Activated gamma-delta T cell (primary cell): ENCODE measurements at regions not wholly inside any gene's neighbourhood (a gene's known extent, or its start where the extent isn't known, plus 50 kb on each side); places are given as distances from the start of the nearest gene placed in this dataset.

ENCODE experiments used
- DNase-seq: peaks from one replicate; lab custom pipeline; 2025; lab: John Stamatoyannopoulos, UW

DNA sequence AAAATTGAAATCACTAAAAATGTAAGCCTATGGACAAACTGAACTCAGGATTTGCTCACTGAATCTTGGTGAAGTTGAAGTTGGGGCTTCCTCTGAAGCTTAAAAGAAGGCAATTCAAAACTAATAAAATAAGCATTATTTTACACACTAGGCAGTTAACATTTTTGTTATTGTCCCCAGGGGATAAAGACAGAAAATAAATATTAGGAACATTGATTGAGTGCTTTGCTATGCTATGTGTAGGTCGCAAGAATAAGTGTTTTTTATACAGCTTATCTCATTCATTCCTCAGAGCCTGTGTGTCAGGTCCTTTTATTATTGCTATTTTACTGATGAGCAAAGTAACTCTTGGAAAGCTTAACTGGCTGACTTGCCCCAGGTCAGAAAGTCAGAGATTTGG is 82.2 kb downstream of the ZNF608 start:
- DNase-seq = no peak

DNA sequence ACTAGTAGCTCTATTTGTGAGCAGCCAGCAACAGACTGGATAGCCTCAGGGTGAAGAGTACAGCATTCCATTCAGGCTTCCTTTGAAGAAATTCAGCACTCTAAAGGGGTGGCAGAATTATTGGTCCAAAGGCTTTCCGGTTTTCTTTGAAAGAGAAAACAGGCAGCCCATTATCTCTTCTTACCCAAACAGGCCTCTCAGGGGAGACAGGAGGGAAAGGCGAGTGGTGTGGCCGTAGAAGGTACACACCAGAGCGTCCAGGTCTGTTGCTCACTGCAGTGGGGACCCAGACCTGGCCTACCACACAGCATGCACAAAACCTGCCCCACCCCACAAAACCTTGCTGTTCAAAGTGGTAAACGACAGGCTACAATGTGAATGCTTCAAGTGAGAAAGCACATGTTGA is 83.3 kb downstream of the ZNF608 start:
- DNase-seq = no peak

DNA sequence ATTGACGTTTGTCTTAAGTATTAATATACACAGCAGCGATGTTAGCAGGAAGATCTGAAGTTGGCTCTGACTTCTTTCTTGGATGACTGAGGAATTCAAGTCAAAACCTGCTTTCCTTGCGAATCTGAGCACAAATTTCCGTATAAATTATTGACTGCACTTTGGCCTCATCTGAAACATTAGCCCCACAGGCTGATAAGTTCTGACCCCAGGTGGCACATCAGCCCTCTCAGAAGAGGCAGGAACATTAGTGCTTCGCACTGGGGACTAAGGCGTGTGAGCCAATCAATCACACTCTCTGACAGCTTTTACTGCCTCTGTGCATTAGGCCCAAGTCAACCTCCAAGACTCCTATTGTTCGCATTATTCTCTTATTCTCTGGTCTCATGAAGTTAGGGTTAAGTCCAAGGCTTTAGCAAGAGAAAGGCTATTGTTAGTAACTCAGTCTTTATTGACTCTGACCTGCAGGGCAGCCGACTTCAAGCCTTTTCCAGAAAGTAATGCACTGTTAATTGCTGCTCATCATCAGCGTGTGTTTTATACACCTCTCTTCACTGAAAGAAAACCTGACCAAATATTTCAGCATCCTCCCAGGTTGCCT is 84.2 kb downstream of the ZNF608 start:
- DNase-seq = no peak

DNA sequence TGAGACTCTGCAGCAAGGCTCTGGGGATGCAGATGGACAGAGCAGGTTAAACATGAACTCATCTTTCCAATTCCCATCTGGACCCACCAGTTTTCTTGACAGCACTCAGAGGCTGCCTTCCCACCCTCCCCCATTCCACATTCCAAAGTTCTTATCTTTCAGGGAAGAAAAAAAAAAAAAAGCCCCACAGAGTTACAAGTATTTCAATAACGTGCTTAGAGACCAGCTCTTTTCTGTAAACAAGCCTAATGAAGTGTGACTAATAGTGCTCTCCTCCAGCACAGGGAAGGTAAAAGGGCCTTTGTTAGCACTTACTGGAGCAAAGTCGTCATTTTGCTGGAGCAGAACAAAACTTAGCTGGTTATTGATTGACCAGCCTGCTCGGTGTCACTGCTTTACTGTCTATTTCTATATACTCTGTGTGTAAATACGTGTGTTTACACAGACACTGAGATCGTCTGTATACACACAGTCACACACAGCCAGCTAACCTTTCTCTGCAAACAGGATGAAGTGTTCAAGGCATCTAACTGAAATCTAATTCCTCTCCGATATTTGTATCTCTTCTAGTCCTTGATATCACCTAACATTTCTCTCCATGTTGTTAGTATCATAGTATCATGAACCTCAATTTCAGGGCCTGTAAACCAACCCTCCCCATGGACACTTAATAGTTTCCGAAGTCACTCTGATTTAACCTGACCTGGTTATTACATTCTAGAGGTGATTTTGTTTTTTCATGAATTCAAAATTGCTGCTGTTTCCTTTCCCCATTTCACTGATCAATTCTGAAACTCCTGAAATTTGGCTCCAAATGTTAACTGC is 84.9 kb downstream of the ZNF608 start:
- DNase-seq = no peak

DNA sequence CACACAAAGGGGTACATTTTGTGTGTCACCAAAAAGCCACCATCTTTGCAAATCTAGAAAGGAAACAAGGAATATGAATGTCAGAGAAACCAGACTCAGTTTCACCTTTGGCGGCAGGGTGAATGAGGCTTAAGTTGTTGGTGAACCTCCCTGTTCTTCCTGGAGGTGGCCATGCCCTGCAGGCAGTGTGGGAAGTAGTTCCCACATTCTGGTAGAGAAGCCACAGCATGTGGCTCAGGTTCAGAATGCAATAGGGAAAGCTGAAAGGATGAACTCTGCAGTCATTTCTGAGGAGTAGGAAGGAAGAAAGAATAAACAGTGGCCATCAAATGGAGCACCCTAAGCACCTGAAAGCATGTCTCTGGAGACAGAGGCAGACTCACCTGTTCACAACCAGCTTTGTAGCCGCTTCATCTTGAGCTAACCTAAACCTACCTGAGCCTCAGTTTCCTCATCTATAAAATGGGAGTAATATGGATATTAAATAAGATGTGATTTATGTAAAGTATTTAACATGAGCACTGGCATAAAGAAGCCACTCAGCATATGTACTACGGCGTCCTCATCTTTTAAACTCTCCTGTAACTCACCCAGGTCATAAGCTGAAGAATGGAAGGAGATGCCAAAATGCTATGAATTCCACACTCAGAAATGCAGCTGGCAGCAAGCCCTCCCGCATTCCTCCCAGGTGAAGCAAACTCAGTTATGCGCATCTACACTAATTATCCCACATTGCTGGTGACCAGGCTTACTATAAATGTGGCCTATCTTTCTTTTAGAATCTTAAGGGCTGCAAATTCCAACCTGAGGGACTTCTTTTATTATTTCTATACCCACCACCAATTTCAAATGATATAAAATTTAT is 86.0 kb downstream of the ZNF608 start:
- DNase-seq = no peak

DNA sequence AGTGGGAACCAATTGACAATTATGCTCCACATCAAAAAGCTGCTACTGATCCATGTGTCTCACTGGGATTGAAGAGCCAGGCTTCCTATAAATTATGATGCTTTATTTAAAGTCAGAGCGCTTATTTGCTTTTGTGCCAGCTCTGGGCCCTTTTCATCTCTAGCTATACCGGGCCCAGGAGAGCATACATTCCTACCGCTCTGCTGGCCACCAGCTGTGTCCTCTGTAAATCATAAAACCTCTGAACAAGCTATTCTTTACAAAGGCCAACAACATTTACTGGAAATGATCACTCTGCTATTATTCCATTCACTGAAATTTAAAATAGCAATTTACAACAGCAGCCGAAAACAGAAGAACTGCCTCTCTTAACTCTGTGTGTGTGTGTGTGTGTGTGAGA is 86.6 kb downstream of the ZNF608 start:
- DNase-seq = no peak

DNA sequence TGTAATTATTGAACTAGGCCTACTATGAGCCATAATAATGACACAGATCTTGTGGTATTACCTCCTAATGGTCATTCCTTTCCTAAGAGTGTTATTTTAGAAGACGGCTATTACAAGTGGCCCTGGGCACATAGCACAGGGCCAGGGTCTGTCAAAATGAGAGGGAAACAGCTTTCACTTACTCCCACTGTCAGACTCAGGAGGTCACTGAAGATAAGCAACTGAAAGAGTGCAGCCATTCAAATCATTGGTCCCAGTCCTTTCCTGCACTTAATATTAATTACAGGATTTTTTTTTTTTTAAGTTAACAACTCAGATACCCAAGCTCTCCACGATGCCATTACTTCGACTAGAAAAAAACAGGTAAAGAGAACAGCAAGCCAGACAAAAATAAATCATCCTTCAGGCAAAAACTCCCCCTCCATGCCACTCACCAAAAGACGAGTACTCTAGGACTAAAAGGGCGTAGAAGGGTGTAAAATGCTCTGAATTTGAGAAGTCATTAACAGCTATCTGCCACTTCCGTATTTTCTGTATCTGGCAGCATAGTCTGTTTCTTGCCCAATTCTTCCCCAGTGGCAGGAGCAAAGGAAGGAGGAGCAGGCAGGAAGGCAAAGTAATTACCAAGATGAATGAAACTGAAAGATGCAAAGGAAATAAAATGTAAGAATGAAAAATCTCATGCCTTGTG is 87.4 kb downstream of the ZNF608 start:
- DNase-seq = no peak

DNA sequence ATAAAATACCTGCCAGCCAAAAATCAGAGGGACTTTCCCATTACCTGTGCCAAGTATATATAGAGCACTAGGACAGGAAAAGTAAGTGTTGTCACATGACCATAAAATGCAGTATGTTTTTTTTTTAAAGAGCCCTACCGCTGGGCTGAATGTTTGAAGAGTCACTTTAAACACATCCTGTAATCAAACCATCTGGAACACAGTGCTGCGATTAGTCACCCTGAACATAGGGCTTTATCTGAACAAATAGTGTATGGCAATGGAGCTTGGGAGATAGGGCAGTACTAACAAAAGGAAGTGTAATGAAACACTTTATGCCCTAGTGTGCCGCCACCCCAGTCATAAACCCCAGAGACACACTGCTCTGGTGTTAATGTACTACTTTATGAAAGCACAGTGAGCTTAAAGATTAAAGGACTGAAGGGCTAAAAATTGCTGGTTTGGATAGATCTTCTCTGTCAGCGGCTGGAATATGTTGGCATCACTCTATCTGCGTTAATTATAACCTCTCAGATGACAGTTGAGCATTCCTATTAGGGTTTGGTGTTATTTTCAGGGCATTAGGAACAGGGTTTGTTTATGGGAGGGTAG is 90.4 kb downstream of the ZNF608 start:
- no peak for DNase-seq

DNA sequence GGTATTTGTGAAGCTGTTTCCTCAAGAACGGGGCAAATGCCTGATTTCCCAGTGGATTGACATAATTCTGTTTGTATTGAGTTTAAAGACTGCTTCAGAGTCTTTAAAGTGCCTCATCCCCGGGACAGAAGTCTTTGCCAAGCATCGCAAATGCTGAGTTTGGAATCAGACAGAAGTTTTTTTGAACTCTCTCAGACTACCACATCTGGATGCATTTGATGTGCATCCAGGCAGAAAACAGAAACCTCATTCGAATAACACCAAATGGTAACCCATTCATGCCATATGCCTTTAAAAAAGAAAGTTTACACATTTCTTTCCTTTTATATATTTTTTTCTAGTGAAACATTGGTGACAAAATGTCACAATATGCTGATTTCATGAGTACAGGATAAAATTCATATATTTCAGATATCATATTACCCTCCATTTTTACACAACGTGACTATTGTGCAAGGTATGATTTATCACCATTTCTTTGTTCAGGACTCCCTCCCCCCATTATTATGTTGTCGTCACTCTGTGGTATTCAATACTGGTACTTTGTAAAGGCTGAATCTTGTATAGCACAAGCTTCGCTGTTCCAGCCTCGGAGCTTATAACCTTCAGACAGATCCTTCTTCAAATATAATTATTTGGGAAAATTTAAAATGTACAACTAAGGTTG is 91.1 kb downstream of the ZNF608 start:
- no peak for DNase-seq

DNA sequence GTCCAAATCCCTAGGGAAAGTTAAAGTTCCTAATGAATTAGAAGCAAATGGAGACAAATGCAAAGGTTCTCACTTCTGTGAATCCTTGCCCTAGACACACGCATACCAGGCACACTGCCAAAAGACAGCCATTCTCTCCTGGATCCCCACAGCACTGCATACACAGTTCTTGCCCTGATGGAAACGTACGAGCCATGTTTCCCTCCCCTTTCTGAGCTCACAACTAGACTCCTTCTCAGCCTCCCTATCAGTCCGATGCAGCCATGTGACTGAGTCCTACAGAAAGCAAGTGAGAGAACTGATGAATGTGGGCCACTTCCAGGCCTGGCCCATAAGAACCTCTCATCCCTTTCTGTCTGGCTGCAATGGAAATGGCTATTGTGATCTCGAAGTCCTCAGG is 92.0 kb downstream of the ZNF608 start:
- DNase-seq = no peak

DNA sequence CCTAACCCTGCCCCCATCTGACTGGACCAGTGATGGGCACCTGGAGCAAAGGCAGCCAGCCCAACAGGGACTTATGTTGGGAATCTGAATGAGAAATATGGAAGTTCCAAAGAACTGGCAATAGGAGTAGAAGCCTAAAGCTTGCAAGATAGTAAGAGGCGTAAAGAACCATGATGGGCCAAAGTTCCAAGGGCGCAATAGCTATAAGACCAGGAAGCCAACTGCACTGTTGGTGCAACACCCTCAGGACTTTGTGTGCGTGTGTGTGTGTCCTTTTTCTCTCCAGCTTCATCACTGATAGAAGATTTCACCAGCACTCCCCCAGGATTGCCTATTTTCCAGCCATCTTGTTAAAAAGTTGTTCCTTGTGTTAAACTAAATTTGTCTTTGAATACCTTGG is 92.8 kb downstream of the ZNF608 start:
- no peak for DNase-seq

DNA sequence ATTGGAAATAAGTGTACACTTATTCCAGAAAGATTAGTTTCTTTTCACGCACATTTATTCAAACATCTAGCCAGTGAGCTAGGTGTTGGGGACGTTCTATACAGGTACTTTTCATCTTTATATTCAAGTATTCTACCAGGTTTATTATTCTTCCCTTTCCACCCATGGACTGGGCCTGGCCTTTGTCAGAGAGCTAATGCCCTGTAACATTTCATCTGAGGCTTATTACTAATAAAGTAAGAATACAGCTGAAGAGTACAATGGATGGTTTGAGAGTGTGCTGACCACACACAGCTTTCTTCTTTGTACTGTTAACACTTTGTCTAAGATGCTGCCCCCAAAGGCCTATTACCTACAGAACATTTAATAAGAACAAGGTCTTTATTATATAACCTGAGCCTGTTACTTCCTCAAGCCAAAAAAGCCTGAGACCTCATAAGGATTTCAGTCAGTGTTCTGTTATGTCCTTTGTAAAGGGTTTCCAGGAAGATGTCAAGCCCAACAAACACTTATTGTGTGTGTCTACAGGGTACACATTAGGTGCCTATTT is 93.5 kb downstream of the ZNF608 start:
- DNase-seq = no peak

DNA sequence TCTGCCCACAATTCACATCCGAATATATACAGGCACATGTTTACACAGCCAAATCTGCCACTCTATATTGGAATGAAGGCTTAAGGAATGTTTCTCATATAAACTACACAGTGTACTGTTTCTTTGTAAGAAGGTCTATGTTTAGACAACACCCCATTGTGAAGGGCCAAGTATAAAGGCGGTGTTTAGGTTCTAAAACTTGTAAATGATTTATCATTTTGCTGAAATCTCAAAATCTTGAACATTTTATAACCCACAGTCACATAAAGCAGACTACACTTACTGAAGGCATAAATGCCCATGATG is 94.0 kb downstream of the ZNF608 start:
- no peak for DNase-seq

DNA sequence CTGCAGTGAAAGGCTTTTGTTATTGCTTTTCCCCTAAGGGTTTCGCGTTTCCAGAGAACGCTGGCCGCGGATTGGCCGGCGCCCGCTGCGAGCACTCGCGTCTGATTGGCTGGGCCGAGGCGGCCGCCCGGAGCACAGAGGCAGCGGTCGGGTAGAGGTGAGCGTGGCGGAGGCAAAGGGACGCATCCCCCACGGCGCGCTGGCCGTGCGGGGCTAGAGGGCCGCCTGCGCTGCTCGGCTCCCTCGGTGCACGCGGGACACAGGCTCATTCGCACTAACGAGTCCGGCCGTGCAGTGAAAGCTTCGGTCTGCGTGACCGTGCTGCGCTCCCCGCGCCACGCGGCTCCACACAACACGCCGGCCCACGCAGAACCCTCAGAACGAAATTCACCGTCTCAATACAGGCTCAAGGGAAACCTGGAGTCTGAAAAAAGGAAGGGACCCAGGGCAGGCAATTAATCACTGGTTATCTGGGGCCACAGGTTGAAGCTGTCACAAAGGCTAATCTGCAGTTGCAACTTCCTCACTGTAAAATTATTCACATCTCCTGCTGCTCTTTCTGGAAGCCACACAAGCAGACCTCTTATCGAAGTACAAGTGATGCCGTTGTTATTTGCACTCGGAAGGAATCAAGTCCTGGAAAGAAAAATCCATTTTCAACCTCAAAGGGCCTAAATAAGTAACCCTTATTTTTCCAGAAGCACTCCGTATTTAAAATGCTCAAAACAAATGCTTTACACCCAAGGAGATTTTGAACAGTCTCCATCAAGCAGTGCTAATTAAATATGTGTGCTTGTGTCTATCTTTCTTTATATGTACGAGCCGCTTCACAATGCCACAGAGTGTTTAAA is 94.6 kb downstream of the ZNF608 start:
- DNase-seq = no peak

DNA sequence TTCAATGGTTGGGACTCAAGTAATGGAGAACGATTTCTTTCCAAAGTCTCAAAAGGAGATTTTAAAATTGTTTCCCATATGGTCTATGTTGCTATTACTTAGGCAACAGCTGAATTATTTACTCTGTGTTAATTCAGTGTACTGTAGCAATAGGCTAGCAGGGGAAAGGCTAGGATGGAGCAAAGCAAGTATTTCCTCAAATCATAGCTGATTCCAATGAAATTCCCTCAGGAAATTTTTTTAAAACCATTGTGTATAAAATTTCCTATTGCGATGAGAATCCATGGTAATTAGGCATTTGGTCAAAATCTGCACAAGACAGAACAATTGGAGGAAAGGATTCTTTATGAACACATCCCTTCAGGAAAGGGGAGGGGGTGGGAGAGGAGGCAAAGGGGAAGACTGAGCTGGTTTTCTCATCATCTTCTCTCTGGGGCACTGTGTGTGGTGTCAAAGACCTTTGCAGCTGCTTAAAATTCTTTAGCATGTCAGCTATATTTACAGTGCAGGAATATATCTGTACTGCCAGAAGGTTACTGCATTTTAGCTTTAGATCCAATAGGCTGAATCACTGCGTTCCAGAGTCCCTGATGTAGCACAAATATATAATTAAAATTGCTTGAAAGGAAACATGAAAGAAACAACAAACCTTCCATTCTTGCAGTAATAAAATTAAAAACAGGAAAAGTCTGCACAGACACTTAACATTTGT is 95.3 kb downstream of the ZNF608 start:
- no peak for DNase-seq

DNA sequence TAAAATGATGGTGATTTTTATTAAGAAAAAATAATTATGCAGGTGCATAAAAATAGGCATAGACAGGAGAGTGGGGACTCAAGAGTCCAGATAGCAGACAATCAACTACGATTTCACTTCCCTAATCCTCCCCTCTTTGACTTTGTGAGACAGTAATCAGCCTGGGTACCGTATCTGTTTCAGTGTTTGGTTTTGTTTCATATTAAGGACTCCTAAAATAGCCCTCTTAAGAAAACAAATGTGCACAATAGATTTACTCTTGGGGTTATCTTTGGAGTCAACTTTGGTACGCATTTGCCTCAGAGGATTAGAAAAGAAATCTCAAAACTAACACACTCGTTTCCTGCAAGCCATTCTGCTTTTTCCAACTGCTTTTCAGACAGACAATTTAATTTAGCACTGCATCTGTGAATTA is 96.3 kb downstream of the ZNF608 start:
- DNase-seq = no peak

DNA sequence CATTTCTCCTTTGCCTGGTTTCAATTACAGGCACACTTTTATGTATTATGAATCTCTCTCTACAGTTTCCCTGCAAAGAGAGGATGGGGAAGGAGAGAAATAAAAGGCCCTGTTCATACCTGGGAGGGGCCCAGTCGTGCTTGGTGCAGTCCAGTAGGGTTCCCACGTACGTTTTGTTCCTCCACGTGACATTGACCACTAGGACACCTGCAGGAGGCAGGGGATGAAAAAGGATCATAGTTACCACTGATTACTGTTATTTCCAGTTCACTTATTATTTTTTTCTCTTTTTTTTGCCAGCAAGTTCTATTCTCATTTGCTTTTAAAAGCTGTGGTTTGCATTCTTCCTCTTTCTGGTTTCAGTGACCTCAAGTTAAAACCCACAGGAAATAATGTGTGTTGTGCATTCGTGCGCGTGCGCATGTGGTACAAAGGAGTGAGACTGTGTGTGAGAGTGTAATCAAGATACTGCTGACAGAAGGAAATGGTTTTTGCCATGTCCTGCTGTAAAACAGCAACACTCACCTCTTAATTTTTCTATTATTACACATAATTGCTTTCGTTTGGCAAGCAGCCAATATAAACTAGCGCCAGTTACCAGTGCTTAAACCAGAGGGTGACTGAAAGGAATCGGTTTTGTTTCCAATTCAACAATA is 96.8 kb downstream of the ZNF608 start:
- DNase-seq = no peak

DNA sequence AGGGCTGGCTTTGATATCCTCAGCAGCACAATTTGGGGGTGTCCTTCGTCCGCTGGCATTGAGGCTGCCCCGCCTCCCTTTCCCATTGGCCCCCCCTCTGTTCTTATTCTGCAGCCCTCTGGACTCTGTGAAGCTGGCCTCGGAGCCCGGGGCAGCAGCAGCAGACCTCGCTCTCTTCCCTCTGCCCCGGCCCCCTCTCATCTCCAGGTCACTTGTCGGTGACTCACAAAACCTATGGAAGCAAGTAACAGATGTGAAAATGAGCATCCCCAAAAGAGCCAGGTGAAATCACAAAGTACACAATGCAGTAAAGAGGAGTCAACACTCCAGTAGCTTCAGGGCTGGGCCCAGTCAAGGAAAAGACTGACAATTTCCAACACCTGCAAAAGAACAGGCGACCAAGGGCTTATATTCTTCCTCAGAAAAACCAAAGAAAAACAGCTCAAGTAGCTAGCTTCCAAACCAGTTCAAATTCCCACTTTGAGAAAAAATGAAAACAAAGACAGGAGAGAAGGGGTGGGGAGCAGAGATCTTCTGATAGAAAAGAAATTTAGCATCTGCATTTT is 97.5 kb downstream of the ZNF608 start:
- DNase-seq = no peak

DNA sequence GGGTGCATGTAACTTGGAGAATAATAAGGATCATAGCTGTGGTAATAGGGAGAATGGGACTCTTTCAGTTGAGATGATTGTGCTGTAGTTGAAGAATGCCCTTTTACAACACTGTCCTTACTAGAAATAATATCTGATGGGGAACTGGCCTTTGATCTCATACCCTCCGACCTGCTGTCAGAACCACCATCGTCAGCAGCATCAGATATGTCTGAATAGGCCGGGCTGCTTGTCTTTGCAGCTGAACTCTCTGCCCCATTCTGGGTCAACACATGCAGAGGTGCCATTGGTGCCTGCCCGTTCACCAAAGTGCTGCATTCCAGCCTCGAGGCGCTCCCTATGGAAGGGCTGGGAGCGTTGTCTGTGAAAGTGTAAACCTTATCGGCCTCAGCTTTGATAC is 99.1 kb downstream of the ZNF608 start:
- no peak for DNase-seq
